Osteoblast (primary cell): ENCODE measurements at regions not wholly inside any gene's neighbourhood (a gene's known extent, or its start where the extent isn't known, plus 50 kb on each side); places are given as distances from the start of the nearest gene placed in this dataset.

Experiments used
- DNase-seq: peaks from one replicate; pipeline ENCODE4 v3.0.0; 2011; ENCODE audit warnings: low spot score, mixed read lengths; ENCODE audit not compliant: insufficient read length; ENCODE audit errors: missing footprints
- H2AFZ ChIP-seq: 2 replicates; pipeline ENCODE4 v1.6.0; 2011; ENCODE audit warnings: mild to moderate bottlenecking, low read length
- H3K27ac ChIP-seq: 2 replicates; pipeline ENCODE4 v1.5.1; 2011; ENCODE audit warnings: mild to moderate bottlenecking, low read depth, low read length, moderate library complexity
- H3K27me3 ChIP-seq: 2 replicates; pipeline ENCODE4 v1.6.0; 2012; ENCODE audit warnings: mild to moderate bottlenecking, control low read depth, inconsistent platforms, low read length, moderate library complexity; ENCODE audit not compliant: insufficient read depth
- H3K36me3 ChIP-seq: 2 replicates; pipeline ENCODE4 v1.5.1; 2011; ENCODE audit warnings: mild to moderate bottlenecking, low read length, control low read depth, moderate library complexity; ENCODE audit not compliant: insufficient read depth
- H3K4me1 ChIP-seq: 2 replicates; pipeline ENCODE4 v1.5.1; 2011; ENCODE audit warnings: mild to moderate bottlenecking, low read length, control low read depth, moderate library complexity; ENCODE audit not compliant: insufficient read depth
- H3K4me2 ChIP-seq: 2 replicates; pipeline ENCODE4 v1.6.0; 2011; ENCODE audit warnings: mild to moderate bottlenecking, low read length; ENCODE audit not compliant: insufficient read depth
- H3K4me3 ChIP-seq: fragments of 200-600 bp; sonication (generic); 3 replicates; pipeline ENCODE4 v1.5.1; 2012; ENCODE audit warnings: mild to moderate bottlenecking, low read length, inconsistent platforms; ENCODE audit not compliant: insufficient read depth
- H3K79me2 ChIP-seq: 2 replicates; pipeline ENCODE4 v1.6.0; 2012; ENCODE audit warnings: mild to moderate bottlenecking, low read length, control low read depth, inconsistent platforms; ENCODE audit not compliant: insufficient read depth
- H3K9me3 ChIP-seq: 2 replicates; pipeline ENCODE4 v1.5.1; 2011; ENCODE audit warnings: low read depth, low read length, control low read depth
- H4K20me1 ChIP-seq: 2 replicates; pipeline ENCODE4 v1.6.0; 2012; ENCODE audit warnings: mild to moderate bottlenecking, low read length, control low read depth; ENCODE audit not compliant: insufficient read depth
- TF ChIP-seq, protein P1 (sequence below): IDR thresholded peaks from 2 replicates; pipeline ENCODE4 v1.5.1; 2011; ENCODE audit warnings: mild to moderate bottlenecking, low read depth, low read length, moderate library complexity; ENCODE audit errors: extremely low read depth

GRCh38 chr7:8908889-8909288, 475.5 kb downstream of the NXPH1 start:
- no peaks in the 10 kb centered on the region for H3K9me3 ChIP-seq
- H3K79me2 ChIP-seq = no peaks in the 10 kb centered on the region
- H3K4me3 ChIP-seq = no peak overlapping the region
- no peaks in the 10 kb centered on the region for H4K20me1 ChIP-seq
- H2AFZ ChIP-seq = no peak overlapping the region
- H3K36me3 ChIP-seq = no peaks in the 10 kb centered on the region
- H3K4me2 ChIP-seq = no peak overlapping the region
- TF ChIP-seq, protein P1, sequence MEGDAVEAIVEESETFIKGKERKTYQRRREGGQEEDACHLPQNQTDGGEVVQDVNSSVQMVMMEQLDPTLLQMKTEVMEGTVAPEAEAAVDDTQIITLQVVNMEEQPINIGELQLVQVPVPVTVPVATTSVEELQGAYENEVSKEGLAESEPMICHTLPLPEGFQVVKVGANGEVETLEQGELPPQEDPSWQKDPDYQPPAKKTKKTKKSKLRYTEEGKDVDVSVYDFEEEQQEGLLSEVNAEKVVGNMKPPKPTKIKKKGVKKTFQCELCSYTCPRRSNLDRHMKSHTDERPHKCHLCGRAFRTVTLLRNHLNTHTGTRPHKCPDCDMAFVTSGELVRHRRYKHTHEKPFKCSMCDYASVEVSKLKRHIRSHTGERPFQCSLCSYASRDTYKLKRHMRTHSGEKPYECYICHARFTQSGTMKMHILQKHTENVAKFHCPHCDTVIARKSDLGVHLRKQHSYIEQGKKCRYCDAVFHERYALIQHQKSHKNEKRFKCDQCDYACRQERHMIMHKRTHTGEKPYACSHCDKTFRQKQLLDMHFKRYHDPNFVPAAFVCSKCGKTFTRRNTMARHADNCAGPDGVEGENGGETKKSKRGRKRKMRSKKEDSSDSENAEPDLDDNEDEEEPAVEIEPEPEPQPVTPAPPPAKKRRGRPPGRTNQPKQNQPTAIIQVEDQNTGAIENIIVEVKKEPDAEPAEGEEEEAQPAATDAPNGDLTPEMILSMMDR = no peak
- DNase-seq = no peak
- no peaks in the 10 kb centered on the region for H3K4me1 ChIP-seq
- no peak overlapping the region for H3K27ac ChIP-seq
- no peaks in the 10 kb centered on the region for H3K27me3 ChIP-seq

DNA sequence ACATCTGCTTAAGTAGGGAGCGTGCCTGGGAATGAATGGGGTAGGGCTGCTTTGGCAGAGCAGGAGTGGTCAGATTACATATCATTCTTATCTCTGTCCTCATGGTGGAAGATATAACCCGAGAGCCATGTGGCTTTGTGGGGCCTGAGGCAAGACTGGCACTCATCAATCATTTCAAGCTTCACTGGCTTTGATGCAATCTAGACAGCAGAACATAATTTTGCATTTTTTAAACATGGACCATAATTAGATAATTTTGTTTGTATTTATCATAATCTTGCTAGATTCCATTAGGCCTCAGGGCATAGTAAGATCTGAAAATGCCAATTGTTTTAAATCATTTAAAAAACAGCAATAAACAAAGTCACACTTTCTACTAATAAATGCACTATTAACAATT, 480.3 kb downstream of the NXPH1 start:
- H3K27me3 ChIP-seq = no peaks in the 10 kb centered on the region
- no peaks in the 10 kb centered on the region for H3K9me3 ChIP-seq
- DNase-seq = no peak
- H3K4me1 ChIP-seq = no peaks in the 10 kb centered on the region
- H3K27ac ChIP-seq = no peak overlapping the region
- no peaks in the 10 kb centered on the region for H4K20me1 ChIP-seq
- TF ChIP-seq, protein P1 = no peak
- no peak overlapping the region for H2AFZ ChIP-seq
- no peak overlapping the region for H3K4me2 ChIP-seq
- no peak overlapping the region for H3K4me3 ChIP-seq
- H3K79me2 ChIP-seq = no peaks in the 10 kb centered on the region
- H3K36me3 ChIP-seq = no peaks in the 10 kb centered on the region

DNA sequence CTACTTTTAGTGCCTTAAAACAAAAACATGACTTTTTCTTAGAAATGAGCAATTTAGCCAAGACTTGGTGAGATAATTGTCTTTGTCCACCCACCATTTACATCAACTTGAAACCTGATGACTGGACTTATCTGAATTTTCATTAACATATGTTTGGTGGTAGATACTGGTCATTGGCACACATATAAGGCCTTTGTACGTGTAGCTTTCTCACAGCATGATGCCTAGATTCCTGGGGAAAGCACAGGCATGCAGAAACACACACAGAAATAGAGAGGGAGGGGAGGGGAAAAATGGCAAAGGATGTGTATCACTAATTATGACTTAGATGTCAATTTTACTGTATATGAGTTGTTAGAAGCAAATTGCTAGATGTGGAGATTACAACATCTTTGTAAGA, 488.4 kb downstream of the NXPH1 start:
- H3K9me3 ChIP-seq = no peaks in the 10 kb centered on the region
- no peak for DNase-seq
- H3K4me1 ChIP-seq = no peaks in the 10 kb centered on the region
- no peaks in the 10 kb centered on the region for H3K79me2 ChIP-seq
- no peaks in the 10 kb centered on the region for H4K20me1 ChIP-seq
- H3K36me3 ChIP-seq = no peaks in the 10 kb centered on the region
- TF ChIP-seq, protein P1 = no peak
- no peak overlapping the region for H3K4me2 ChIP-seq
- H2AFZ ChIP-seq = no peak overlapping the region
- no peak overlapping the region for H3K27ac ChIP-seq
- no peak overlapping the region for H3K4me3 ChIP-seq
- H3K27me3 ChIP-seq = no peaks in the 10 kb centered on the region

DNA sequence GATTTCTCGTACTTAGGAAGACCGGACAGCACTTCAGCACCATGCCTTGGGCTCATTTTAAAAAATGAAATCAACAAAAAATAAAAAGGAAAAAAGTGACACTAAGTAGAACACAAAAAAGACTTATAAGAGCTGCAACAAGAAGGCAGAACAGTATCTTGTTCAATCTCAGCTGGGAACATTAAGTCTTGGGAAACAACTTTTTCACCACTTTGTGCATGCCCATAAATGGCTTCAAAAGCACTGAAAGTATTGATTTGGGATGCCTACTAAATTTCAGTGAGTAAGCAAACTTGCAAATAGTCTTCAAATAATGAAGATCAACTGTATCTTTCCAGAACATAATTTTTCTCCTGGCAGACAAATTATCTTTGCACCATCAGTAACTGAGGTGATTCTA, 489.3 kb downstream of the NXPH1 start:
- Histone ChIP-seq H3K4me2 (no peak overlapping the region), H3K36me3 (no peaks in the 10 kb centered on the region), H2AFZ (no peak overlapping the region), H4K20me1 (no peaks in the 10 kb centered on the region), H3K79me2 (no peaks in the 10 kb centered on the region), H3K4me3 (no peak overlapping the region), H3K27ac (no peak overlapping the region), H3K9me3 (no peaks in the 10 kb centered on the region), H3K4me1 (no peaks in the 10 kb centered on the region), H3K27me3 (no peaks in the 10 kb centered on the region)
- no peak for DNase-seq
- TF ChIP-seq, protein P1 = no peak
